SU-DHL-6 (cell line): ENCODE measurements at regions not wholly inside any gene's neighbourhood (a gene's known extent, or its start where the extent isn't known, plus 50 kb on each side); places are given as distances from the start of the nearest gene placed in this dataset.

Source experiments
- H2AFZ ChIP-seq: fragments of 200-600 bp; sonication (generic); 2 replicates; pipeline ENCODE4 v1.6.1; 2014; ENCODE audit warnings: low read depth, mild to moderate bottlenecking, moderate library complexity, mixed read lengths, antibody characterized with exemption, low read length; ENCODE audit not compliant: severe bottlenecking
- H3F3A ChIP-seq: fragments of 200-600 bp; shearing (Covaris generic); 2 replicates; pipeline ENCODE4 v1.6.0; 2016; ENCODE audit warnings: antibody characterized with exemption, mild to moderate bottlenecking; ENCODE audit not compliant: insufficient read depth
- H3K27ac ChIP-seq: fragments of 200-600 bp; sonication (generic); 2 replicates; pipeline ENCODE4 v1.5.1; 2016; ENCODE audit warnings: low read depth, mild to moderate bottlenecking, low read length, moderate library complexity, mixed read lengths
- H3K27me3 ChIP-seq: fragments of 200-600 bp; sonication (generic), shearing (Covaris generic); 2 replicates; pipeline ENCODE4 v1.6.0; 2014; ENCODE audit warnings: mild to moderate bottlenecking, low read length
- H3K36me3 ChIP-seq: fragments of 200-600 bp; sonication (generic); 2 replicates; pipeline ENCODE4 v1.6.1; 2014; ENCODE audit warnings: mild to moderate bottlenecking, low read length, mixed read lengths
- H3K4me2 ChIP-seq: fragments of 300-600, 200-600 bp; shearing (Covaris generic), sonication (generic); 2 replicates; pipeline ENCODE4 v1.6.0; 2014; ENCODE audit warnings: low read length, low read depth, mild to moderate bottlenecking; ENCODE audit not compliant: poor library complexity, severe bottlenecking
- H3K4me3 ChIP-seq: fragments of 200-600 bp; sonication (generic); 2 replicates; pipeline ENCODE4 v1.5.1; 2014; ENCODE audit warnings: antibody characterized with exemption, low read length, mild to moderate bottlenecking, mixed read lengths; ENCODE audit not compliant: insufficient read depth, poor library complexity, severe bottlenecking
- H3K79me2 ChIP-seq: fragments of 200-600 bp; sonication (generic); 2 replicates; pipeline ENCODE4 v1.6.1; 2014; ENCODE audit warnings: mild to moderate bottlenecking, low read length, moderate library complexity; ENCODE audit not compliant: insufficient read depth
- H3K9ac ChIP-seq: fragments of 200-600 bp; sonication (generic); 2 replicates; pipeline ENCODE4 v1.7.0; 2014; ENCODE audit warnings: mild to moderate bottlenecking, low read length
- H3K9me2 ChIP-seq: fragments of 200-600 bp; sonication (generic); replicated peaks from 2 replicates; pipeline ENCODE4 v1.6.1; 2014; ENCODE audit warnings: low read length; ENCODE audit not compliant: insufficient read depth
- H3K9me3 ChIP-seq: fragments of 200-600 bp; sonication (generic); 2 replicates; pipeline ENCODE4 v1.6.1; 2014; ENCODE audit warnings: low read length, mixed read lengths; ENCODE audit not compliant: insufficient read depth
- H4K20me1 ChIP-seq: fragments of 200-600 bp; sonication (generic); 2 replicates; pipeline ENCODE4 v1.6.1; 2014; ENCODE audit warnings: low read depth, mild to moderate bottlenecking, antibody characterized with exemption, low read length, moderate library complexity, mixed read lengths
- CTCF ChIP-seq: fragments of 200-600 bp; sonication (generic); IDR thresholded peaks from one replicate; pipeline ENCODE4 v1.5.1; 2017; ENCODE audit warnings: antibody characterized with exemption, mild to moderate bottlenecking, low read length, moderate library complexity; ENCODE audit not compliant: insufficient read depth, poor library complexity, severe bottlenecking
- EZH2phosphoT487 ChIP-seq: fragments of 200-600 bp; sonication (generic), shearing (Covaris generic); conservative IDR thresholded peaks from 2 replicates; pipeline ENCODE4 v1.6.1; 2018; ENCODE audit warnings: mild to moderate bottlenecking, antibody characterized with exemption, low read length, moderate library complexity, mixed read lengths

GRCh38 chr18:8501044-8501443 is 108.2 kb upstream of the RAB12 start:
- H3K9me2 ChIP-seq: no peaks in the 10 kb centered on the region
- no peak overlapping the region for H2AFZ ChIP-seq
- TF ChIP-seq EZH2phosphoT487: no peak
- TF ChIP-seq CTCF: no peak
- no peaks in the 10 kb centered on the region for H4K20me1 ChIP-seq
- H3F3A ChIP-seq: no peaks in the 10 kb centered on the region
- H3K79me2 ChIP-seq: no peaks in the 10 kb centered on the region
- H3K9ac ChIP-seq: no peak overlapping the region
- H3K4me3 ChIP-seq: no peak overlapping the region
- no peak overlapping the region for H3K27ac ChIP-seq
- no peak overlapping the region for H3K4me2 ChIP-seq
- H3K36me3 ChIP-seq: no peaks in the 10 kb centered on the region
- H3K27me3 ChIP-seq: no peaks in the 10 kb centered on the region; the same call in 1 of the 2 replicates
- no peaks in the 10 kb centered on the region for H3K9me3 ChIP-seq

GRCh38 chr18:8503248-8503647 is 106.0 kb upstream of the RAB12 start:
- Histone ChIP-seq H3K27ac (no peak overlapping the region), H3K9ac (no peak overlapping the region)

GRCh38 chr18:8504424-8504823 is 104.8 kb upstream of the RAB12 start:
- Histone ChIP-seq H3K27me3 (no peaks in the 10 kb centered on the region; the same call in 1 of the 2 replicates), H3K36me3 (no peaks in the 10 kb centered on the region), H3F3A (no peaks in the 10 kb centered on the region), H2AFZ (no peak overlapping the region), H3K9me3 (no peaks in the 10 kb centered on the region), H3K4me2 (no peak overlapping the region), H4K20me1 (no peaks in the 10 kb centered on the region), H3K79me2 (no peaks in the 10 kb centered on the region), H3K9ac (no peak overlapping the region), H3K27ac (no peak overlapping the region), H3K9me2 (no peaks in the 10 kb centered on the region), H3K4me3 (no peak overlapping the region)
- TF ChIP-seq CTCF: no peak
- no peak for TF ChIP-seq EZH2phosphoT487

More at GRCh38 chr18:8503248-8503647, 106.0 kb upstream of the RAB12 start:
- Histone ChIP-seq H2AFZ (no peak overlapping the region), H3K9me3 (no peaks in the 10 kb centered on the region), H3F3A (no peaks in the 10 kb centered on the region), H3K27me3 (no peaks in the 10 kb centered on the region; the same call in 1 of the 2 replicates), H3K36me3 (no peaks in the 10 kb centered on the region), H3K9me2 (no peaks in the 10 kb centered on the region), H3K4me2 (no peak overlapping the region), H3K4me3 (no peak overlapping the region), H4K20me1 (no peaks in the 10 kb centered on the region), H3K79me2 (no peaks in the 10 kb centered on the region)
- no peak for TF ChIP-seq EZH2phosphoT487
- TF ChIP-seq CTCF: no peak
